Stimulated activated CD8-positive, alpha-beta memory T cell treated with anti-CD3 and anti-CD28 coated beads, Interleukin-2, amount 100 ng/mL, for 1 hour (primary cell): ENCODE measurements at regions not wholly inside any gene's neighbourhood (a gene's known extent, or its start where the extent isn't known, plus 50 kb on each side); places are given as distances from the start of the nearest gene placed in this dataset.

Experiments used
- DNase-seq, 2 donors: peaks; one replicate each; pipeline ENCODE4 v3.0.0-alpha.2; 2020; ENCODE audit warnings: low read depth in 2 of 2

GRCh38 chr6:138607478-138608433, 108.5 kb upstream of the NHSL1 start:
- no peak for DNase-seq

GRCh38 chr6:138608896-138609295, 109.6 kb upstream of the NHSL1 start:
- DNase-seq = no peak

GRCh38 chr6:138609801-138610430, 110.6 kb upstream of the NHSL1 start:
- no peak for DNase-seq

- DNase-seq = no peak
Measured at GRCh38 chr6:138610816-138611215, 111.5 kb upstream of the NHSL1 start.

- DNase-seq = no peak
Measured at GRCh38 chr6:138614151-138614550, 114.9 kb upstream of the NHSL1 start.

GRCh38 chr6:138618168-138618567, 118.9 kb upstream of the NHSL1 start:
- DNase-seq = no peak

- no peak for DNase-seq
Measured at GRCh38 chr6:138620630-138621029, 121.3 kb upstream of the NHSL1 start.

- DNase-seq = no peak
Measured at GRCh38 chr6:138622967-138623366, 123.7 kb upstream of the NHSL1 start.

- DNase-seq = no peak
Measured at GRCh38 chr6:138631566-138631965, 132.3 kb upstream of the NHSL1 start.

GRCh38 chr6:138637822-138638221, 135.7 kb upstream of the CCDC28A start:
- DNase-seq = no peak

- DNase-seq = no peak
Measured at GRCh38 chr6:138638604-138639003, 135.0 kb upstream of the CCDC28A start.

- no peak for DNase-seq
Measured at GRCh38 chr6:138640028-138640427, 133.5 kb upstream of the CCDC28A start.

- no peak for DNase-seq
Measured at GRCh38 chr6:138643210-138643609, 130.4 kb upstream of the CCDC28A start.

- DNase-seq = no peak
Measured at GRCh38 chr6:138645976-138646640, 127.5 kb upstream of the CCDC28A start.

GRCh38 chr6:138647006-138647405, 126.6 kb upstream of the CCDC28A start:
- no peak for DNase-seq

GRCh38 chr6:138648127-138648526, 125.4 kb upstream of the CCDC28A start:
- DNase-seq = no peak

- no peak for DNase-seq
Measured at GRCh38 chr6:138651491-138651890, 122.1 kb upstream of the CCDC28A start.

GRCh38 chr6:138652824-138653223, 120.7 kb upstream of the CCDC28A start:
- no peak for DNase-seq

- DNase-seq = no peak
Measured at GRCh38 chr6:138653435-138653834, 120.1 kb upstream of the CCDC28A start.

- DNase-seq = no peak
Measured at GRCh38 chr6:138654715-138655634, 118.6 kb upstream of the CCDC28A start.

- no peak for DNase-seq
Measured at GRCh38 chr6:138655828-138656227, 117.7 kb upstream of the CCDC28A start.
